ENCODE measurements at regions not wholly inside any gene's neighbourhood (a gene's known extent, or its start where the extent isn't known, plus 50 kb on each side); places are given as distances from the start of the nearest gene placed in this dataset.

- H4K20me1 ChIP-seq (ENCODE audit: control insufficient read depth, insufficient read depth), result no peaks in the 10 kb centered on the region
- RAD21 ChIA-PET (ENCODE audit: unreplicated experiment), result no interaction called here
- no peak overlapping the region for H3K4me3 ChIP-seq
- SMC1A ChIA-PET (ENCODE audit: uncharacterized antibody, unreplicated experiment), result interaction anchor here (1.5 kb wide), 1 partner anchor 10 kb away, joined by 3 read pairs; no protein-coding TSS in a partner anchor
- WGBS (ENCODE audit: insufficient coverage, insufficient replicate concordance, low lambda C conversion rate, missing lambda C conversion rate), result 100% methylated on average over 3 of the region's 3 CpGs
- no peaks in the 10 kb centered on the region for H3K9me3 ChIP-seq (replicated peaks; ENCODE audit: control insufficient read depth, insufficient read depth, low read length)
- no peak overlapping the region for H3K27ac ChIP-seq (ENCODE audit: control insufficient read depth, insufficient read depth)
- POLR2A ChIA-PET, result interaction anchor here (1.0 kb wide), 1 partner anchor 12 kb away, joined by 3 read pairs; no protein-coding TSS in a partner anchor
- DNase-seq (ENCODE audit: low read depth, low spot score) (no peak), FAIRE-seq (no peak), ATAC-seq (no peak)
- in situ Hi-C loops (cut with MboI), result no loop called here
- no peak overlapping the region for H3K9ac ChIP-seq (ENCODE audit: control insufficient read depth, insufficient read depth, low read length)
- no peak overlapping the region for H2AFZ ChIP-seq (ENCODE audit: control insufficient read depth, low read depth, low read length)
- no TSS peak for BruUV-seq (replicated peaks)
- no peak for TF ChIP-seq NFXL1 (IDR thresholded peaks at IDR 0.05; ENCODE audit: borderline replicate concordance)
- TF ChIP-seq CUX1 (IDR thresholded peaks at IDR 0.05; ENCODE audit: insufficient replicate concordance, low read depth, low read length), result no peak
- no peak for TF ChIP-seq MEF2B (IDR thresholded peaks at IDR 0.05; ENCODE audit: partially characterized antibody, poor library complexity, severe bottlenecking)
- no peak for TF ChIP-seq CHD2 (IDR thresholded peaks at IDR 0.05; ENCODE audit: borderline replicate concordance, low read depth, low read length)
- TF ChIP-seq YBX1 (IDR thresholded peaks at IDR 0.05), result no peak
- TF ChIP-seq, protein P1, sequence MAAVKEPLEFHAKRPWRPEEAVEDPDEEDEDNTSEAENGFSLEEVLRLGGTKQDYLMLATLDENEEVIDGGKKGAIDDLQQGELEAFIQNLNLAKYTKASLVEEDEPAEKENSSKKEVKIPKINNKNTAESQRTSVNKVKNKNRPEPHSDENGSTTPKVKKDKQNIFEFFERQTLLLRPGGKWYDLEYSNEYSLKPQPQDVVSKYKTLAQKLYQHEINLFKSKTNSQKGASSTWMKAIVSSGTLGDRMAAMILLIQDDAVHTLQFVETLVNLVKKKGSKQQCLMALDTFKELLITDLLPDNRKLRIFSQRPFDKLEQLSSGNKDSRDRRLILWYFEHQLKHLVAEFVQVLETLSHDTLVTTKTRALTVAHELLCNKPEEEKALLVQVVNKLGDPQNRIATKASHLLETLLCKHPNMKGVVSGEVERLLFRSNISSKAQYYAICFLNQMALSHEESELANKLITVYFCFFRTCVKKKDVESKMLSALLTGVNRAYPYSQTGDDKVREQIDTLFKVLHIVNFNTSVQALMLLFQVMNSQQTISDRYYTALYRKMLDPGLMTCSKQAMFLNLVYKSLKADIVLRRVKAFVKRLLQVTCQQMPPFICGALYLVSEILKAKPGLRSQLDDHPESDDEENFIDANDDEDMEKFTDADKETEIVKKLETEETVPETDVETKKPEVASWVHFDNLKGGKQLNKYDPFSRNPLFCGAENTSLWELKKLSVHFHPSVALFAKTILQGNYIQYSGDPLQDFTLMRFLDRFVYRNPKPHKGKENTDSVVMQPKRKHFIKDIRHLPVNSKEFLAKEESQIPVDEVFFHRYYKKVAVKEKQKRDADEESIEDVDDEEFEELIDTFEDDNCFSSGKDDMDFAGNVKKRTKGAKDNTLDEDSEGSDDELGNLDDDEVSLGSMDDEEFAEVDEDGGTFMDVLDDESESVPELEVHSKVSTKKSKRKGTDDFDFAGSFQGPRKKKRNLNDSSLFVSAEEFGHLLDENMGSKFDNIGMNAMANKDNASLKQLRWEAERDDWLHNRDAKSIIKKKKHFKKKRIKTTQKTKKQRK (IDR thresholded peaks at IDR 0.05; ENCODE audit: low read depth, low read length), result no peak
- H3K79me2 ChIP-seq (ENCODE audit: control insufficient read depth, insufficient read depth, low read length), result no peaks in the 10 kb centered on the region
- H3K4me2 ChIP-seq (ENCODE audit: control insufficient read depth, insufficient read depth), result no peak overlapping the region
- CTCF ChIA-PET, result no interaction called here
- no peaks in the 10 kb centered on the region for H3K36me3 ChIP-seq (ENCODE audit: control insufficient read depth in 2 of 2, insufficient read depth in 2 of 2, low read length in 1 of 2)
- H3K27me3 ChIP-seq (replicated peaks in 1 of 2; ENCODE audit: control insufficient read depth in 2 of 2, insufficient read depth in 2 of 2, low read length in 1 of 2), result no peaks in the 10 kb centered on the region
- intact Hi-C loops (cut with micrococcal nuclease; ENCODE audit: unreplicated experiment), result no loop called here
- no peaks in the 10 kb centered on the region for H3K4me1 ChIP-seq (ENCODE audit: control insufficient read depth, insufficient read depth, low read length)
Observed at GRCh38 chr3:104546301-104546700, 820.4 kb upstream of the ALCAM start.
